IMR-90 (cell line): ENCODE measurements at regions not wholly inside any gene's neighbourhood (a gene's known extent, or its start where the extent isn't known, plus 50 kb on each side); places are given as distances from the start of the nearest gene placed in this dataset.

Experiments used
- ATAC-seq: fragments of 200-7000 bp; cut with Tn5 transposase; 2 replicates; pipeline ENCODE4 v1.9.1; 2020; ENCODE audit warnings: low read depth, mild to moderate bottlenecking, moderate library complexity
- BruUV-seq: library from RNA; stranded (reverse); fragments of 400-500 nt; replicated peaks from 2 replicates; lab custom pipeline; 2021; lab: Mats Ljungman, UMichigan
- CTCF ChIA-PET: fragments of 300-600 bp; formaldehyde crosslinking; extraction: SDS; loops from one replicate; lab custom pipeline; 2021; ENCODE audit warnings: antibody characterized with exemption; lab: Yijun Ruan, JAX
- POLR2A ChIA-PET: fragments of 300-600 bp; sonication (Branson Sonifier 250); formaldehyde crosslinking; loops from one replicate; lab custom pipeline; 2022; ENCODE audit warnings: antibody characterized with exemption; ENCODE audit not compliant: unreplicated experiment; lab: Charles Lee
- DNase-seq: peaks from one replicate; pipeline ENCODE4 v3.0.0; 2013
- H2AFZ ChIP-seq: replicated peaks from 2 replicates; pipeline ENCODE3; 2013; ENCODE audit warnings: low read length, mild to moderate bottlenecking; ENCODE audit not compliant: poor library complexity
- H2AK5ac ChIP-seq: 2 replicates; pipeline ENCODE4 v1.6.1; 2013; ENCODE audit warnings: low read depth, low read length, inconsistent platforms
- H2AK9ac ChIP-seq: replicated peaks from 2 replicates; pipeline ENCODE3; 2013; ENCODE audit warnings: mild to moderate bottlenecking, low read depth, low read length, moderate library complexity; ENCODE audit not compliant: poor library complexity
- H2BK120ac ChIP-seq: 2 replicates; pipeline ENCODE4 v1.6.1; 2013; ENCODE audit warnings: low read depth, low read length, inconsistent platforms
- H2BK15ac ChIP-seq: 3 replicates; pipeline ENCODE4 v1.6.1; 2013; ENCODE audit warnings: low read depth, low read length, inconsistent platforms
- H2BK20ac ChIP-seq: 2 replicates; pipeline ENCODE4 v1.6.1; 2013; ENCODE audit warnings: low read depth, mild to moderate bottlenecking, inconsistent platforms, low read length, moderate library complexity
- H2BK5ac ChIP-seq: 2 replicates; pipeline ENCODE4 v1.6.1; 2013; ENCODE audit warnings: mild to moderate bottlenecking, low read depth, low read length, inconsistent platforms; ENCODE audit not compliant: poor library complexity, severe bottlenecking
- H3K14ac ChIP-seq: replicated peaks from 2 replicates; pipeline ENCODE4 v1.6.1; 2013; ENCODE audit warnings: low read depth, low read length, inconsistent platforms
- H3K18ac ChIP-seq: 2 replicates; pipeline ENCODE4 v1.6.1; 2013; ENCODE audit warnings: low read depth, low read length, control low read depth
- H3K23ac ChIP-seq: 2 replicates; pipeline ENCODE4 v1.6.1; 2013; ENCODE audit warnings: low read depth, low read length, inconsistent platforms
- H3K27ac ChIP-seq: 2 replicates; pipeline ENCODE4 v1.5.1; 2013; ENCODE audit warnings: mild to moderate bottlenecking, control low read depth, low read length; ENCODE audit not compliant: insufficient read depth
- H3K27me3 ChIP-seq: 2 replicates; pipeline ENCODE4 v1.6.1; 2013; ENCODE audit warnings: low read length; ENCODE audit not compliant: control insufficient read depth, insufficient read depth
- H3K36me3 ChIP-seq: 2 replicates; pipeline ENCODE4 v1.6.1; 2013; ENCODE audit warnings: low read length, mixed read lengths; ENCODE audit not compliant: control insufficient read depth, insufficient read depth
- H3K4ac ChIP-seq: 2 replicates; pipeline ENCODE4 v1.6.1; 2013; ENCODE audit warnings: low read depth, low read length, inconsistent platforms
- H3K4me1 ChIP-seq: 2 replicates; pipeline ENCODE4 v1.6.1; 2013; ENCODE audit warnings: low read length, mixed read lengths; ENCODE audit not compliant: control insufficient read depth, insufficient read depth
- H3K4me2 ChIP-seq: 2 replicates; pipeline ENCODE4 v1.6.1; 2013; ENCODE audit warnings: low read depth, mild to moderate bottlenecking, control low read depth, low read length, moderate library complexity
- H3K4me3 ChIP-seq: 2 replicates; pipeline ENCODE4 v1.5.1; 2013; ENCODE audit warnings: low read depth, mild to moderate bottlenecking, control low read depth, low read length, moderate library complexity; ENCODE audit not compliant: insufficient read depth
- H3K56ac ChIP-seq: 2 replicates; pipeline ENCODE4 v1.6.1; 2013; ENCODE audit warnings: low read length, inconsistent platforms; ENCODE audit not compliant: insufficient read depth; ENCODE audit errors: extremely low read depth
- H3K79me1 ChIP-seq, 2 experiments: 2 replicates each; pipeline ENCODE4 v1.6.1; 2013; ENCODE audit warnings: low read length in 2 of 2, inconsistent platforms in 1 of 2, low read depth in 1 of 2
- H3K9ac ChIP-seq: 2 replicates; pipeline ENCODE4 v1.6.1; 2013; ENCODE audit warnings: low read depth, low read length, control low read depth
- H3K9me1 ChIP-seq: 2 replicates; pipeline ENCODE4 v1.6.1; 2013; ENCODE audit warnings: low read length, inconsistent platforms; ENCODE audit not compliant: insufficient read depth
- H3K9me3 ChIP-seq: 2 replicates; pipeline ENCODE4 v1.6.1; 2013; ENCODE audit warnings: low read length; ENCODE audit not compliant: control insufficient read depth, insufficient read depth
- H4K20me1 ChIP-seq: 2 replicates; pipeline ENCODE4 v1.6.1; 2013; ENCODE audit warnings: low read length, inconsistent platforms; ENCODE audit not compliant: insufficient read depth
- H4K5ac ChIP-seq: 2 replicates; pipeline ENCODE4 v1.6.1; 2013; ENCODE audit warnings: mild to moderate bottlenecking, low read depth, low read length, control low read depth
- H4K8ac ChIP-seq, 2 experiments: 2 replicates each; pipeline ENCODE4 v1.6.1; 2013; ENCODE audit warnings: low read depth in 2 of 2, low read length in 2 of 2, control low read depth in 1 of 2, inconsistent platforms in 1 of 2
- H4K91ac ChIP-seq: 2 replicates; pipeline ENCODE4 v1.6.1; 2013; ENCODE audit warnings: low read depth, low read length, inconsistent platforms; ENCODE audit not compliant: insufficient read depth
- BHLHE40 ChIP-seq: fragments of 150-350 bp; IDR thresholded peaks from 2 replicates; pipeline ENCODE4 v1.6.1; 2016; ENCODE audit warnings: mild to moderate bottlenecking, low read depth, low read length
- CEBPB ChIP-seq: IDR thresholded peaks from 2 replicates; pipeline ENCODE4 v1.6.1; 2012; ENCODE audit warnings: low read depth, low read length, improper control_type of control experiment
- CHD1 ChIP-seq: IDR thresholded peaks from 2 replicates; pipeline ENCODE4 v1.6.1; 2012; ENCODE audit warnings: low read depth, low read length, improper control_type of control experiment
- FOS ChIP-seq: fragments of 150-350 bp; IDR thresholded peaks from 2 replicates; pipeline ENCODE4 v1.6.1; 2016; ENCODE audit warnings: low read depth, low read length
- MAFK ChIP-seq: IDR thresholded peaks from 2 replicates; pipeline ENCODE4 v1.6.1; 2012; ENCODE audit warnings: low read depth, low read length, improper control_type of control experiment
- MXI1 ChIP-seq: IDR thresholded peaks from 2 replicates; pipeline ENCODE4 v1.6.1; 2012; ENCODE audit warnings: low read depth, mild to moderate bottlenecking, low read length, moderate library complexity, borderline replicate concordance
- RCOR1 ChIP-seq: IDR thresholded peaks from 2 replicates; pipeline ENCODE4 v1.6.1; 2012; ENCODE audit warnings: mild to moderate bottlenecking, low read length, improper control_type of control experiment; ENCODE audit not compliant: insufficient replicate concordance
- RFX5 ChIP-seq: IDR thresholded peaks from 2 replicates; pipeline ENCODE4 v1.8.0; 2012; ENCODE audit warnings: low read depth, mild to moderate bottlenecking, low read length, moderate library complexity
- WGBS, 2 experiments: methylation state at CpG; one replicate each; pipeline versions ENCODE4 v1.1.5 to v1.1.7; 2013; ENCODE audit warnings: missing lambda C conversion rate in 2 of 2; ENCODE audit not compliant: insufficient read length in 1 of 2; ENCODE audit errors: extremely low coverage in 2 of 2; 5-methylcytosine and 5-hydroxymethylcytosine counted together
- dilution Hi-C: fragments of 300-500 bp; cut with HindIII; formaldehyde crosslinking; loops from one replicate; pipeline ENCODE4 v1.14.3; 2018; ENCODE audit warnings: low sequenced_read_pairs; ENCODE audit not compliant: unreplicated experiment
- in situ Hi-C: fragments of 300-500 bp; cut with MboI; formaldehyde crosslinking; loops from 3 replicates; pipeline ENCODE4 v1.14.3; 2019; ENCODE audit warnings: low sequenced_read_pairs, inconsistent platforms, mixed read lengths
- intact Hi-C: fragments of 100-400 bp; cut with micrococcal nuclease; formaldehyde crosslinking; loops from 2 replicates; pipeline ENCODE4 v1.10.0; 2022

DNA sequence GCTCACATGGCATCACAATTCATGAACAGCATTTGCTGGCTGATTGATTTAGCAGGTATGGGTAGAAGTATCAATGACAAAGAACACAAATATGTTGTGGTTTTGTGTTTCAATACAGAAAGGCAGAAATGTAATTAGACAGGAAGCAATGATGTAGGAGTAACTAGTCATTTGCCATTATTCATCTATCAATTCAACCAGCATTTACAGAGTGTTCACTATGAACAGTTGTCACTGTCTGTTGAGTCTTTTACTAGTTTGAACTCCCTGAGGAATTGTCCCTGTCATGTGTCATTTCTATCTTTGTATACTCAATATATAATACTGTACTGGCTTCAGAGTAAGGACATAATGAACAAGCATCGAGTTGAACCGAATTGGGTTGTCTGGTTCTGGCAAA, 51.5 kb upstream of the ARHGAP24 start:
- H3K79me1 ChIP-seq, result no peaks in the 10 kb centered on the region
- ChIA-PET CTCF (no interaction called here), POLR2A (no interaction called here)
- H3K4me3 ChIP-seq, result no peak overlapping the region
- no peak overlapping the region for H4K91ac ChIP-seq
- no peaks in the 10 kb centered on the region for H3K27me3 ChIP-seq
- H3K9me1 ChIP-seq, result no peaks in the 10 kb centered on the region
- H3K27ac ChIP-seq, result no peak overlapping the region
- H4K20me1 ChIP-seq, result no peaks in the 10 kb centered on the region
- no CpG with 5 or more reads among the region's 2 CpGs for WGBS, 2 experiments
- H2BK120ac ChIP-seq, result no peak overlapping the region
- in situ Hi-C loops (no loop called here), dilution Hi-C loops (no loop called here), intact Hi-C loops (no loop called here)
- H3K56ac ChIP-seq, result no peak overlapping the region
- no peak overlapping the region for H3K18ac ChIP-seq
- TF ChIP-seq RCOR1 (no peak), MAFK (no peak), CEBPB (no peak), BHLHE40 (no peak), MXI1 (no peak), RFX5 (no peak), FOS (no peak), CHD1 (no peak)
- no peaks in the 10 kb centered on the region for H3K9me3 ChIP-seq
- H3K4me1 ChIP-seq, result no peaks in the 10 kb centered on the region
- H2AK5ac ChIP-seq, result no peak overlapping the region
- no peak overlapping the region for H2AFZ ChIP-seq
- no peak overlapping the region for H3K23ac ChIP-seq
- no peak overlapping the region for H4K5ac ChIP-seq
- DNase-seq, result no peak
- H3K14ac ChIP-seq, result no peak overlapping the region
- no peak overlapping the region for H3K9ac ChIP-seq
- no TSS peak for BruUV-seq
- H4K8ac ChIP-seq, result no peak overlapping the region
- H3K4ac ChIP-seq, result no peak overlapping the region
- H2BK5ac ChIP-seq, result no peak overlapping the region
- no peak overlapping the region for H2AK9ac ChIP-seq
- ATAC-seq, result no peak
- no peak overlapping the region for H2BK20ac ChIP-seq
- no peak overlapping the region for H2BK15ac ChIP-seq
- H3K36me3 ChIP-seq, result no peaks in the 10 kb centered on the region
- H3K4me2 ChIP-seq, result no peak overlapping the region
